GM12878 (cell line): ENCODE measurements at regions not wholly inside any gene's neighbourhood (a gene's known extent, or its start where the extent isn't known, plus 50 kb on each side); places are given as distances from the start of the nearest gene placed in this dataset.

Source experiments
- ATAC-seq: fragments of 200-7000 bp; cut with Tn5 transposase; 3 replicates; pipeline ENCODE4 v1.9.1; 2020; ENCODE audit warnings: mild to moderate bottlenecking, moderate library complexity
- BruUV-seq: library from RNA; stranded (reverse); fragments of 400-500 nt; replicated peaks from 2 replicates; lab custom pipeline; 2021; lab: Mats Ljungman, UMichigan
- CTCF ChIA-PET: fragments of 300-600 bp; sonication (Branson Sonifier 250); formaldehyde crosslinking; extraction: SDS; loops from one replicate; lab custom pipeline; 2021; ENCODE audit warnings: inconsistent platforms; lab: Yijun Ruan, JAX
- POLR2A ChIA-PET: fragments of 350-600 bp; formaldehyde crosslinking; extraction: SDS; loops from one replicate; lab custom pipeline; 2021; ENCODE audit warnings: inconsistent platforms; lab: Charles Lee
- RAD21 ChIA-PET: fragments of 300-600 bp; sonication (Branson Sonifier 250); formaldehyde crosslinking; loops from one replicate; lab custom pipeline; 2023; ENCODE audit warnings: antibody characterized with exemption; ENCODE audit not compliant: unreplicated experiment; lab: Charles Lee
- SMC1A ChIA-PET: fragments of 300-600 bp; sonication (Branson Sonifier 250); formaldehyde crosslinking; loops from one replicate; lab custom pipeline; 2023; ENCODE audit not compliant: unreplicated experiment, uncharacterized antibody; lab: Charles Lee
- DNase-seq: peaks from one replicate; pipeline ENCODE4 v3.0.0-alpha.2; 2011; ENCODE audit warnings: low read depth, low spot score
- FAIRE-seq: peaks from 3 replicates; lab custom pipeline; 2011; peaks lifted over from hg19 to GRCh38; lab: Jason Lieb, UNC
- H2AFZ ChIP-seq: 2 replicates; pipeline ENCODE4 v1.6.0; 2011; ENCODE audit warnings: low read depth, low read length, control low read depth; ENCODE audit not compliant: control insufficient read depth
- H3K27ac ChIP-seq: 2 replicates; pipeline ENCODE4 v1.5.1; 2011; ENCODE audit warnings: control low read depth; ENCODE audit not compliant: control insufficient read depth, insufficient read depth
- H3K27me3 ChIP-seq, 2 experiments: replicated peaks in 1 of 2; 2 replicates each; pipeline versions ENCODE4 v1.6.0 to v1.6.1; 2011; ENCODE audit warnings: low read length in 1 of 2; ENCODE audit not compliant: control insufficient read depth in 2 of 2, insufficient read depth in 2 of 2
- H3K36me3 ChIP-seq, 2 experiments: 2 replicates each; pipeline ENCODE4 v1.5.1; 2011; ENCODE audit warnings: low read length in 1 of 2; ENCODE audit not compliant: control insufficient read depth in 2 of 2, insufficient read depth in 2 of 2
- H3K4me1 ChIP-seq: 2 replicates; pipeline ENCODE4 v1.6.1; 2011; ENCODE audit warnings: mild to moderate bottlenecking, low read length, moderate library complexity, mixed read lengths; ENCODE audit not compliant: control insufficient read depth, insufficient read depth
- H3K4me2 ChIP-seq: 2 replicates; pipeline ENCODE4 v1.6.0; 2011; ENCODE audit warnings: control low read depth; ENCODE audit not compliant: control insufficient read depth, insufficient read depth
- H3K4me3 ChIP-seq: fragments of 200-600 bp; sonication (generic); 2 replicates; pipeline ENCODE4 v1.5.1; 2016
- H3K79me2 ChIP-seq: 2 replicates; pipeline ENCODE4 v1.6.0; 2011; ENCODE audit warnings: low read length; ENCODE audit not compliant: control insufficient read depth, insufficient read depth
- H3K9ac ChIP-seq: 2 replicates; pipeline ENCODE4 v1.8.0; 2011; ENCODE audit warnings: low read length, control low read depth, mixed read lengths; ENCODE audit not compliant: control insufficient read depth, insufficient read depth
- H3K9me3 ChIP-seq: replicated peaks from 3 replicates; pipeline ENCODE4 v1.5.1; 2011; ENCODE audit warnings: mild to moderate bottlenecking, low read length; ENCODE audit not compliant: control insufficient read depth, insufficient read depth
- H4K20me1 ChIP-seq: 2 replicates; pipeline ENCODE4 v1.6.0; 2011; ENCODE audit not compliant: control insufficient read depth, insufficient read depth
- ASH2L ChIP-seq: fragments of 300-600, 200-600 bp; sonication (generic); IDR thresholded peaks from 2 replicates; pipeline ENCODE4 v1.6.1; 2017; ENCODE audit warnings: low read depth, mild to moderate bottlenecking, borderline replicate concordance
- BACH1 ChIP-seq: fragments of 450-650 bp; IDR thresholded peaks from 2 replicates; pipeline ENCODE4 v1.6.1; 2017; ENCODE audit warnings: mild to moderate bottlenecking, borderline replicate concordance
- CBX3 ChIP-seq: fragments of 200-600 bp; sonication (generic); IDR thresholded peaks from 2 replicates; pipeline ENCODE4 v1.6.1; 2016; ENCODE audit warnings: low read depth, borderline replicate concordance
- CTCF ChIP-seq, 3 experiments: IDR thresholded peaks in 2 of 3; conservative IDR thresholded peaks in 1 of 3; 2 replicates each; pipeline ENCODE4 v1.5.1; 2011; ENCODE audit warnings: low read depth in 3 of 3, low read length in 3 of 3, mild to moderate bottlenecking in 3 of 3, control low read depth in 2 of 3, moderate library complexity in 2 of 3, inconsistent platforms in 1 of 3, mixed read lengths in 1 of 3; ENCODE audit not compliant: control insufficient read depth in 2 of 3, insufficient read depth in 1 of 3; ENCODE audit errors: extremely low read depth in 1 of 3
- ETV6 ChIP-seq, 2 experiments: fragments of 450-650 bp in 1 of 2; IDR thresholded peaks in 1 of 2; conservative IDR thresholded peaks in 1 of 2; 2 replicates each; pipeline ENCODE4 v1.6.1; 2014; ENCODE audit warnings: antibody characterized with exemption in 1 of 2, borderline replicate concordance in 1 of 2, low read depth in 1 of 2, mild to moderate bottlenecking in 1 of 2, moderate library complexity in 1 of 2
- IRF5 ChIP-seq: fragments of 450-650 bp; IDR thresholded peaks from 2 replicates; pipeline ENCODE4 v1.6.1; 2017; ENCODE audit warnings: borderline replicate concordance
- MYC ChIP-seq: IDR thresholded peaks from 2 replicates; pipeline ENCODE4 v1.6.1; 2011; ENCODE audit warnings: mild to moderate bottlenecking, low read length, moderate library complexity, inconsistent platforms; ENCODE audit not compliant: insufficient read depth, insufficient replicate concordance, insufficient read length, severe bottlenecking
- NFXL1 ChIP-seq: fragments of 450-650 bp; IDR thresholded peaks from 2 replicates; pipeline ENCODE4 v1.6.1; 2017; ENCODE audit warnings: antibody characterized with exemption, mild to moderate bottlenecking, borderline replicate concordance
- TCF12 ChIP-seq: IDR thresholded peaks from 2 replicates; pipeline ENCODE4 v1.6.1; 2011; ENCODE audit warnings: low read depth, mild to moderate bottlenecking, low read length
- USF2 ChIP-seq: IDR thresholded peaks from 2 replicates; pipeline ENCODE4 v1.6.1; 2011; ENCODE audit warnings: low read depth, low read length, improper control_type of control experiment, borderline replicate concordance
- YY1 ChIP-seq: IDR thresholded peaks from 2 replicates; pipeline ENCODE4 v1.6.1; 2011; ENCODE audit warnings: low read depth, mild to moderate bottlenecking, low read length
- ZNF622 ChIP-seq: fragments of 450-650 bp; IDR thresholded peaks from 2 replicates; pipeline ENCODE4 v1.6.1; 2017; ENCODE audit warnings: mild to moderate bottlenecking, inconsistent platforms
- WGBS: methylation state at CpG from one replicate; pipeline ENCODE4 v1.1.6; 2016; ENCODE audit warnings: low lambda C conversion rate; ENCODE audit not compliant: insufficient replicate concordance, insufficient coverage; ENCODE audit errors: missing lambda C conversion rate; 5-methylcytosine and 5-hydroxymethylcytosine counted together
- in situ Hi-C: fragments of 300-500 bp; cut with MboI; formaldehyde crosslinking; loops from 9 replicates; pipeline ENCODE4 v1.14.3; 2018; ENCODE audit warnings: mixed read lengths
- intact Hi-C: fragments of 100-400 bp; cut with micrococcal nuclease; formaldehyde crosslinking; loops from one replicate; pipeline ENCODE4 v1.14.2; 2022; ENCODE audit not compliant: unreplicated experiment

- Histone ChIP-seq H3K27me3 (no peaks in the 10 kb centered on the region), H3K79me2 (no peaks in the 10 kb centered on the region), H3K9ac (no peak overlapping the region), H4K20me1 (no peaks in the 10 kb centered on the region), H2AFZ (no peak overlapping the region), H3K9me3 (no peaks in the 10 kb centered on the region), H3K27ac (no peak overlapping the region), H3K4me3 (no peak overlapping the region), H3K36me3 (no peaks in the 10 kb centered on the region), H3K4me1 (no peaks in the 10 kb centered on the region), H3K4me2 (no peak overlapping the region)
- SMC1A ChIA-PET: no interaction called here
- 13% methylated on average over 6 of the region's 6 CpGs for WGBS
- intact Hi-C loops: no loop called here
- TF ChIP-seq USF2 (no peak), ETV6 (conservative IDR thresholded peaks at IDR 0.05 in 1 of 2, IDR thresholded peaks at IDR 0.05 in 1 of 2; ENCODE audit: borderline replicate concordance in 1 of 2, low read depth in 1 of 2) (no peak), TCF12 (no peak), MYC (no peak), YY1 (no peak)
- no TSS peak for BruUV-seq
- no peak for FAIRE-seq
- CTCF ChIA-PET: interaction anchor here (0.6 kb wide), 1 partner anchor 10 kb away, joined by 3 read pairs; no protein-coding TSS in a partner anchor
- POLR2A ChIA-PET: no interaction called here
- in situ Hi-C loops: no loop called here
- no peak for ATAC-seq
- DNase-seq: no peak
- RAD21 ChIA-PET: no interaction called here
These were observed 295.2 kb downstream of the CDH26 start for GRCh38 chr20:60253471-60253870.

- SMC1A ChIA-PET: no interaction called here
- RAD21 ChIA-PET: no interaction called here
- Histone ChIP-seq H3K4me1 (no peaks in the 10 kb centered on the region), H3K9ac (no peak overlapping the region), H3K36me3 (no peaks in the 10 kb centered on the region), H3K27ac (no peak overlapping the region), H3K9me3 (no peaks in the 10 kb centered on the region), H4K20me1 (no peaks in the 10 kb centered on the region), H3K27me3 (no peaks in the 10 kb centered on the region), H3K4me3 (no peak overlapping the region), H3K4me2 (no peak overlapping the region), H3K79me2 (no peaks in the 10 kb centered on the region), H2AFZ (no peak overlapping the region)
- no TSS peak for BruUV-seq
- in situ Hi-C loops: no loop called here
- no peak for ATAC-seq
- no peak for FAIRE-seq
- CTCF ChIA-PET: no interaction called here
- DNase-seq: no peak
- WGBS: 42% methylated on average over 6 of the region's 6 CpGs
- intact Hi-C loops: no loop called here
- POLR2A ChIA-PET: no interaction called here
- no peak for TF ChIP-seq NFXL1
- TF ChIP-seq CBX3: no peak
- TF ChIP-seq ZNF622: no peak
- no peak for TF ChIP-seq ASH2L
- no peak for TF ChIP-seq BACH1
- TF ChIP-seq CTCF (IDR thresholded peaks at IDR 0.05 in 2 of 3, conservative IDR thresholded peaks at IDR 0.05 in 1 of 3; ENCODE audit: control insufficient read depth in 2 of 3, extremely low read depth in 1 of 3, insufficient read depth in 1 of 3, low read depth in 3 of 3, low read length in 3 of 3): no peak
- no peak for TF ChIP-seq IRF5
These were observed 296.7 kb downstream of the CDH26 start for GRCh38 chr20:60254901-60255411.
